OCI-LY3 (cell line): ENCODE measurements at regions not wholly inside any gene's neighbourhood (a gene's known extent, or its start where the extent isn't known, plus 50 kb on each side); places are given as distances from the start of the nearest gene placed in this dataset.

Experiments used
- H2AFZ ChIP-seq: fragments of 200-600, 300-600 bp; shearing (Covaris generic); 2 replicates; pipeline ENCODE4 v1.6.0; 2014; ENCODE audit warnings: antibody characterized with exemption, low read depth, low read length
- H3K27ac ChIP-seq: fragments of 200-600, 300-600 bp; sonication (generic); 2 replicates; pipeline ENCODE4 v1.5.1; 2014; ENCODE audit warnings: mild to moderate bottlenecking, low read length, moderate library complexity, mixed read lengths
- H3K27me3 ChIP-seq: fragments of 200-600, 300-600 bp; sonication (generic); 2 replicates; pipeline ENCODE4 v1.6.1; 2014; ENCODE audit warnings: low read depth, low read length, mixed read lengths
- H3K36me3 ChIP-seq: fragments of 200-600, 300-600 bp; sonication (generic); replicated peaks from 2 replicates; pipeline ENCODE3; 2014; ENCODE audit warnings: low read depth, low read length, mixed read lengths
- H3K4me1 ChIP-seq: fragments of 300-600, 200-600 bp; sonication (generic); 2 replicates; pipeline ENCODE4 v1.6.1; 2014; ENCODE audit warnings: low read length, mixed read lengths
- H3K4me2 ChIP-seq: fragments of 200-600, 300-600 bp; sonication (generic); 2 replicates; pipeline ENCODE4 v1.6.1; 2014; ENCODE audit warnings: low read length, mixed read lengths
- H3K4me3 ChIP-seq: fragments of 300-600, 200-600 bp; sonication (generic); 2 replicates; pipeline ENCODE4 v1.5.1; 2014; ENCODE audit warnings: antibody characterized with exemption, mild to moderate bottlenecking, low read length, moderate library complexity
- H3K79me2 ChIP-seq: fragments of 300-600, 200-600 bp; shearing (Covaris generic); 2 replicates; pipeline ENCODE4 v1.6.1; 2014; ENCODE audit warnings: mild to moderate bottlenecking, low read length, mixed read lengths
- H3K9ac ChIP-seq: fragments of 300-600, 200-600 bp; shearing (Covaris generic); 2 replicates; pipeline ENCODE4 v1.6.0; 2014; ENCODE audit warnings: mild to moderate bottlenecking, low read length, moderate library complexity
- H3K9me3 ChIP-seq: fragments of 200-600, 300-600 bp; shearing (Covaris generic); 2 replicates; pipeline ENCODE4 v1.6.1; 2014; ENCODE audit warnings: low read length, mixed read lengths; ENCODE audit not compliant: insufficient read depth
- H4K20me1 ChIP-seq: fragments of 200-600, 300-600 bp; sonication (generic); 2 replicates; pipeline ENCODE4 v1.6.1; 2016; ENCODE audit warnings: low read length, mixed read lengths; ENCODE audit not compliant: insufficient read depth
- CTCF ChIP-seq: fragments of 200-600, 300-600 bp; sonication (generic); IDR thresholded peaks from 2 replicates; pipeline ENCODE4 v1.5.1; 2014; ENCODE audit warnings: antibody characterized with exemption, low read length, low read depth
- EZH2phosphoT487 ChIP-seq: fragments of 200-600 bp; shearing (Covaris generic); IDR thresholded peaks from 2 replicates; pipeline ENCODE4 v1.6.1; 2018; ENCODE audit warnings: antibody characterized with exemption, mixed run types, low read depth

- H3K9ac ChIP-seq: no peak overlapping the region
- no peak overlapping the region for H3K27ac ChIP-seq
- H3K79me2 ChIP-seq: no peaks in the 10 kb centered on the region
- H3K4me2 ChIP-seq: no peak overlapping the region
- 0 out of 2 replicates have a peak, but pooled peaks cover 3% of the 10 kb centered on the region for H3K9me3 ChIP-seq
- no peaks in the 10 kb centered on the region for H4K20me1 ChIP-seq
- H3K27me3 ChIP-seq: no peaks in the 10 kb centered on the region
- H3K4me3 ChIP-seq: no peak overlapping the region
- H3K4me1 ChIP-seq: peaks cover 14% of the 10 kb centered on the region
- no peak overlapping the region for H2AFZ ChIP-seq
- no peaks in the 10 kb centered on the region for H3K36me3 ChIP-seq
- TF ChIP-seq CTCF: no peak
- no peak for TF ChIP-seq EZH2phosphoT487
These were observed 53.5 kb upstream of the MED4 start for GRCh38 chr13:48148454-48148853.

GRCh38 chr13:48146636-48147035 lies 51.7 kb upstream of the MED4 start:
- H2AFZ ChIP-seq: no peak overlapping the region
- no peak overlapping the region for H3K4me2 ChIP-seq
- H3K27me3 ChIP-seq: no peaks in the 10 kb centered on the region
- H3K9ac ChIP-seq: no peak overlapping the region
- H3K27ac ChIP-seq: no peak overlapping the region
- no peaks in the 10 kb centered on the region for H3K79me2 ChIP-seq
- no peaks in the 10 kb centered on the region for H4K20me1 ChIP-seq
- TF ChIP-seq EZH2phosphoT487 (no peak), CTCF (no peak)
- H3K36me3 ChIP-seq: no peaks in the 10 kb centered on the region
- peaks cover 20% of the 10 kb centered on the region for H3K4me1 ChIP-seq
- 0 out of 2 replicates have a peak, but pooled peaks cover 3% of the 10 kb centered on the region for H3K9me3 ChIP-seq
- no peak overlapping the region for H3K4me3 ChIP-seq

- H3K36me3 ChIP-seq: no peaks in the 10 kb centered on the region
- H3K79me2 ChIP-seq: no peaks in the 10 kb centered on the region
- H3K27ac ChIP-seq: no peak overlapping the region
- 0 out of 2 replicates have a peak, but pooled peaks cover 3% of the 10 kb centered on the region for H3K9me3 ChIP-seq
- H3K4me2 ChIP-seq: no peak overlapping the region
- no peaks in the 10 kb centered on the region for H4K20me1 ChIP-seq
- peaks cover 15% of the 10 kb centered on the region for H3K4me1 ChIP-seq
- H3K9ac ChIP-seq: no peak overlapping the region
- no peak overlapping the region for H3K4me3 ChIP-seq
- TF ChIP-seq EZH2phosphoT487 (no peak), CTCF (no peak)
- peaks cover 3% of the 10 kb centered on the region; the same call in 1 of the 2 replicates for H3K27me3 ChIP-seq
- H2AFZ ChIP-seq: no peak overlapping the region
These were observed 51.2 kb upstream of the MED4 start for GRCh38 chr13:48146122-48146521.
